Femur (tissue), 1 donor: ENCODE measurements at regions not wholly inside any gene's neighbourhood (a gene's known extent, or its start where the extent isn't known, plus 50 kb on each side); places are given as distances from the start of the nearest gene placed in this dataset.
"Not testable (repeated sequence)": the region's sequence is repeated elsewhere in the genome, so short reads cannot be mapped to it uniquely, and the experiment has no call there.

ENCODE experiments used
- DNase-seq: peaks from one replicate; pipeline ENCODE4 v3.0.0-alpha.2; 2017

DNA sequence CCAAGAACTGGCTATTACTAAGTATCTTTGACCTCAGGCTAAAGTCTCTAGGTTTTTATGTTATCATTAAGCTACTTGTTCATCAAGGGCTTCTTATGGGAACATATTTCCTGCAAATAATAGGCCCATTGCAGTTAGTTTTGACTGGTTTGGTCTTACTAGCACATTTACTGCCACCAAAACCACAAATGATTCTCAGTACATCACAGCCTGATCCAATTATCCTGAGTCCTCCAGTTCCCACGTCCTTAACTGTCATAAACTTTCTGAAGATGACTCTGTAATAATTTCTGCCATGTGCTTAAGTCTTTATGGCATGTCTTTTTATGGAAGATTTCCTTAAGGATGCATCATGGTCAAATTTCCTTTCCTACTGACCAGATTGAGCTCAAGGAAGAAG lies 123.3 kb upstream of the TANK start:
- DNase-seq = no peak

DNA sequence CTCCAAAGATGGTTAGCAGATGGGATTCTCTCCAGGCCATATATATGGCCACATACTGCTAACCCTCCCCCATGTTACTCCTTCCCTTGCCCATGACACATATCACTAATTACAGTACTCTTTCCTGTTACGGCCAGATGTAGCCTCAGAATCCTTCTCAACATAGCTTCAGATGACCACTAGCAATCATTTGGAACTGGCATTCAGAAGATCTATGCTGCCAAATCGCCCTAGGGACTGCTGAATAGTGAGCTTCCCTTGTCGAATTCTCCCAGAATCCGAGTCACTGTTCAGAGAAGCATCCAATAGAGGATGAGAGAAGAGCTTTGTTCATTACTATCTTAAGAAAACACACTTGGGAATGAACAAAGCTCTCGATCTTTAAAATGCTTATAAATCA lies 121.2 kb upstream of the TANK start:
- DNase-seq = no peak

DNA sequence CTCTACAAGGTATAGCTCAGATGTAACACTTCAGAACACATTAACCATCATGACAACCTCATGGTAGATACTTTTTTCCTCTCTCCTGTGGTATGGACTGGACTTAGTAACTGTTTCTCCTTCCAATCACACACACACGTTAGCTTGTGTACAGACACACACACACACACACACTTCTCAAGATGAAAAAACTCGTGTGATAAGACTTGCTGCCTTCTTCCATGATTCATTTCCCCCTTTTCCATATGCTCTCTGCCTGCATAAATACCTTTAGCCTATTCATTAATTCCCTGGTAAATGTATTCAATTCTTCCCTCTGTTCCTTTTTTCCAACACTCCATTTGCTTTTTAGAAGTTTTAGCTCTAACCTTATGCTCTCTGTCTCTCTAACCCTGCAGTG lies 118.9 kb upstream of the TANK start:
- no peak for DNase-seq

- no peak for DNase-seq
Observed at GRCh38 chr2:161042990-161043625, 117.1 kb upstream of the TANK start.

DNA sequence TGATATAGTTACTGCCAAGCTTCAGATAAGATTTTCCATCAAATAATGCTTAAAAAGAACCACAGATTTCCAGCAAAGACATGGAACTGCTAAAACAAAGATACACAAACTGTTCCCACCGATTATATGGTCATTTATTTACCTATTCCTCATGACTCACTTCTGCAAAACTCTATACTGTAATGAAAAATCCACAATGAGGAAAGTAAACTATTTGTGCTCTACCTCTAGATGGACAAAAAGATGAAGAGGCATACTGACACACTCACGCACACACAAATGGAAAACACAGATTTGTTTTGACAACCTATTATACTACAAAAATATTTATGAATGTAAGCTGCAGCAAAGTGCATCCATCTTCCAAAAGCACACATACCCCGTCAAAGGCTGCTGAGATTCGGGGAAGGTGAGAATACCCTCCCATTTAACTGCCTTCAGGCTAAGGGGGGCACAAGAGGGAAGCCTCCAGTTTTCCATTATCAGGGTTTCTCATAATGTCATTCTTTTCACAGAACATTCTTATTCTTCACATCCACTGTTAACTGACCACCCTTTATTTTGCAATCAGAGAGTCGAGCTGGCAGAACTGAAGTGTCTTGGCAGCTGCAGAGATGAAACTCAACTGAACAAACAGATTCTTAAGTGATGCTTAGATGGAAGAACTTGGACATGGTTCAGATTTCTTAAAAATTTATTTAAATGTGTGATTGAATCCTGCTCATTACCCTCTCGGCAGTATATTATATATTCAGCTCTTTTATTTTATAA lies 115.9 kb upstream of the TANK start:
- no peak for DNase-seq

DNA sequence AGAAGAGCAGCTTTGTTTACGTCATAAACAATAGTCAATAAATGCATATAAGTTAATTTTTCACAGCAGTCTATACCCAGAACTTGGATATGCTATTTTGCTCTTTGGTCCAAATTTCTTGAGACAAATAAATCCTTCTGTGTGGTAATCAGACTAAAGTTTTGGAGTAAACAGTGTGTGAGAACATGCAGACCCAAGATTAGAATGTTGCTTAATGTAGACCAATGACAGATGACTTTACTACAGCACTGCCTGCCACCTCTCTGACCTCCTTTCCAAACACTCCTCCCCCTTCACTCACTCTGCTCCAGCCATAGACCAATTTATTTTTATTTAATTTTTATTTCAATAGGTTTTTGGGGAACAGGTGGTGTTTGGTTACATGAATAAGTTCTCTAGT lies 115.3 kb upstream of the TANK start:
- no peak for DNase-seq

GRCh38 chr2:161045726-161046125 lies 114.5 kb upstream of the TANK start:
- DNase-seq = no peak

DNA sequence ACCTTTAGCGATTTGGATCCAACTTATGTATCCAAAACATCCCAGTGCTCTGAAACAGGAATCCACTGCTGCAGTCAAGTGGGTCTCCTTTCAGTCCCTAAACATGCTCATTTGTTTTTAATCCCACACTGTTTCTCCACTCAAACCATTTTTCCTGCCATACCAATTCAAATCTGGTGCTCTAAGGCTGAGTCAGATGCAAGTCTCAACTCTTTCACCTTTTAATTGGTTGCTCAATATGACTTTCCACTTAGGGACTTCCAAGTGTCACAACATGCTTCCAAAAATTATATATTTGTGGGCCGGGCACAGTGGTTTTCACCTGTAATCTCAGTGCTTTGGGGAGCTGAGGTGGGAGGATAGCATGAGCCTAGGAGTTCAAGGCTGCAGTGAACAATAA lies 113.4 kb upstream of the TANK start:
- DNase-seq = no peak

GRCh38 chr2:161048317-161048716 lies 111.9 kb upstream of the TANK start:
- DNase-seq = no peak

DNA sequence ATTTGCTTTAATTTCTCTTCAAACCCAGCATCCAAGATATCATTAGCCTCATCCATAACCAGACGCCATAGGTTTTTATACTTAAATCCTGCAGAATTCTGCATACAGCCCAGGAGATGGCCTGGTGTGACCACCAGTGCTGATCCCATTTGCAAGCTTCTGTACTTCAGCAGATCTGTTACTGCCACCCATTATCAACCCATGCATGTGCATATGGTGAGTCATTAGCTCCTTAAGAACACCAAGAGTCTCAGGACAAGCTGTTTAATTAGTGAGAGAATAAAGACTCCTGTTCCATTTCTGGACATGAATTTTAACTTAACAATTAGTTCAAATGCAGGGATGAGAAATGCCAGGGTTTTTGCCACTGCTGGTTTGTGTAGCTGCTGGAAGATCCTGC lies 110.7 kb upstream of the TANK start:
- no peak for DNase-seq

DNA sequence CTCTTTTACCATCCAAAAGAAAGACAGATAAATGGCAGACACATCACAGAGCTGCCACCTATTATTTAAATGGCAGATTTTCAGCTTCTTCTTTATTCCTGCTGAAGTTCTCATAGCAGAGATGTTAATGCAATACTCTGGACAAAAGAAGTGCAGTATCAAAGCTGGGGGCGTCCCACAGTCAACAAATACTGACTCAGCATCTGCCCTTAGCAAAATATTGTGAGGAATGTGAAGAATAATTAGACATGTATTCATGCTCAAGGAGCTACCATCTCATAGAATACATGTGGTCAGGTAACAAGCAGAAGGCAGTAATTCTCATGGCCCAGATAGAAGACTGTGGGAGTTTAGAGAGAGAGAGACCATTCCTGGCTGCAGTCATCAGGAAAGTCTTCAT lies 108.0 kb upstream of the TANK start:
- no peak for DNase-seq

- no peak for DNase-seq
Observed at GRCh38 chr2:161055289-161055688, 104.9 kb upstream of the TANK start.

GRCh38 chr2:161059388-161059787 lies 100.8 kb upstream of the TANK start:
- DNase-seq = no peak

DNA sequence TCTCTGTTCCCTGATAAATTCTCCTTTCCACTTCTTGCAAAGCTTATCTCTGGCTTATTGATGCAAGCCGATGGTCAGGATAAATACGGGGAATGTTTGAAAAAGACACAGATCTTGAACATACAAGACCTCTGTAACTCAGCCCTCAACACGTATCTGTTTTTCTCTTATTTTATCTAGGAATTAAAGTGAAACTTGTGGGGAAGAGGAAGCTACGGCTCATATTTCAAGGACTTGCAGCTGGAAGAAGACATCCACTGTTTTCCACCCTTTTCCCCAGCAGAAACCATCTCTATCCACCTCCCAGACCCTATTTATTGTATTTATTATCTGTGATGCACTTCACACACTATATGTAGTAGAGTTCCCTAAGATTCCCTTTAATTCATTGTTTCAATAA lies 98.4 kb upstream of the TANK start:
- no peak for DNase-seq

- DNase-seq = peak; percentile 88
Observed at GRCh38 chr2:161063157-161063945, 96.9 kb upstream of the TANK start.

DNA sequence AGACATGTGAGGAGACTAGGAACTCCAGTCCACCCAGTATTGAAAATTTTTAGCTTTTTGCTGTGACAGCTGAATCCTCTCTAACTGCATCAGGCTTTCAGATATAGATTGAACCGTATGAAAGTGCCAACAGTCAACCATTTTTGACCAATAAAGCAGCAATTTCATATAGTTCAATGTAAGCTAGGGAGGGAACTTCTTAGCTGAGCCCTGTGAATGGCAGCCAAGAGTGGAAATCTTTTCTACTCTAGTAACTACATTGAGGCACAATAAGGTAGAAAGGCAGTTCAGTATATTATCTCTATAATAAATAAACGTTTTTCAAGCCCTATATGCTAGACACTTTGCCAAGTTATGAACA lies 96.3 kb upstream of the TANK start:
- no peak for DNase-seq

GRCh38 chr2:161067846-161068350 lies 92.3 kb upstream of the TANK start:
- DNase-seq = no peak

- DNase-seq = no peak
Observed at GRCh38 chr2:161068670-161069069, 91.6 kb upstream of the TANK start.

- DNase-seq = no peak
Observed at GRCh38 chr2:161070693-161071479, 89.3 kb upstream of the TANK start.

DNA sequence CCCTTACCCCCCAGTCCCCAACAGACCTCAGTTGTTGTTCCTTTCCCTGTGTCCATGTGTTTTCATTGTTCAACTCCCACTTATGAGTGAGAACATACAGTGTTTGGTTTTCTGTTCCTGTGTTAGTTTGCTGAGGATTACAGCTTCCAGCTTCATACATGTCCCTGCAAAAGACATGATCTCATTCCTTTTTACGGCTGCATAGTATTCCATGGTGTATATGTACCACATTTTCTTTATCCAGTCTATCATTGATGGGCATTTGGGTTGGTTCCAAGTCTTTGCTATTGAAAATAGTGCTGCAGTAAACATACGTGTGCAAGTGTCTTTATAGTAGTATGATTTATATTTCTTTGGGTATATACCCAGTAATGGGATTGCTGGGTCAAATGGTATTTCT lies 87.8 kb upstream of the TANK start:
- not testable (repeated sequence) for DNase-seq

DNA sequence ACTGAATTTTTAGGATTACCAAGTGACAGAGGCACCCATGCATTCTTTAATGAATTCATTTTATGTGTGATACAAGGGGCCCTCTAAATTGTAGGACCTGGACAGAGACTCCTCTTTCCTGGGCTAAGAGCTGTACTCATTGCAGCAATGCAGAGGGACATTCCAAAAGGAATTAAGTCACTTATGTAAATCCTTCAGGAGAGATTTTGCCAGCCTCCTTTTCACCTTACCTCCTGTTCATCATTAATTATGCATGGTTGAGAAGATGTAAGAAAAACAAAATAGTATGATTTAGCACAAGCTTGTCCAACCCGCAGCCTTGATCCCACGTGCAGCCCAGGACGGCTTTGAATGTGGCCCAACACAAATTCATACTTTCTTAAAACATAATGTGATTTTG lies 84.5 kb upstream of the TANK start:
- DNase-seq = no peak

DNA sequence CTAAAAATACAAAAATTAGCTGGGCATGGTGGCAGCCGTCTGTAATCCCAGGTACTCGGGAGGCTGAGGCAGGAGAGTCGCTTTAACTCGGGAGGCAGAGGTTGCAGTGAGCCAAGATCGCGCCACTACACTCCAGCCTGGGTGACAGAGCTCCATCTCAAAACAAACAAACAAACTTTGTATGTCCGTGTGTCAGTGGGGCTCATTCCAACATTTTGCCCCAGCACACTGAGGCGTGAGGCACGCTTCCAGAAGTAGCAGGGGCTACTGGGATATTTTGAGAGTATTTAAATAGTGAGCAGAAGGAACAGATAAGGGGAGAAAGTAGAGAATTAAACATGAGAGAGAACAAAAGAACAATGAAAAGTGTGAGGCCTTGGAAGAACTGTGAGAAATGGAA lies 83.3 kb upstream of the TANK start:
- DNase-seq = no peak
